ENCODE measurements at regions not wholly inside any gene's neighbourhood (a gene's known extent, or its start where the extent isn't known, plus 50 kb on each side); places are given as distances from the start of the nearest gene placed in this dataset.

- intact Hi-C loops (cut with micrococcal nuclease) = no loop called here
- no peaks in the 10 kb centered on the region for H3K36me3 Mint-ChIP-seq (ENCODE audit: insufficient read depth, unreplicated experiment)
- peaks cover 25% of the 10 kb centered on the region for H3K9me3 Mint-ChIP-seq (ENCODE audit: unreplicated experiment)
- no peaks in the 10 kb centered on the region for H3K27me3 Mint-ChIP-seq (ENCODE audit: insufficient read depth, unreplicated experiment)
- ChIA-PET POLR2A (no interaction called here), CTCF (no interaction called here)
- TF ChIP-seq, protein P1, sequence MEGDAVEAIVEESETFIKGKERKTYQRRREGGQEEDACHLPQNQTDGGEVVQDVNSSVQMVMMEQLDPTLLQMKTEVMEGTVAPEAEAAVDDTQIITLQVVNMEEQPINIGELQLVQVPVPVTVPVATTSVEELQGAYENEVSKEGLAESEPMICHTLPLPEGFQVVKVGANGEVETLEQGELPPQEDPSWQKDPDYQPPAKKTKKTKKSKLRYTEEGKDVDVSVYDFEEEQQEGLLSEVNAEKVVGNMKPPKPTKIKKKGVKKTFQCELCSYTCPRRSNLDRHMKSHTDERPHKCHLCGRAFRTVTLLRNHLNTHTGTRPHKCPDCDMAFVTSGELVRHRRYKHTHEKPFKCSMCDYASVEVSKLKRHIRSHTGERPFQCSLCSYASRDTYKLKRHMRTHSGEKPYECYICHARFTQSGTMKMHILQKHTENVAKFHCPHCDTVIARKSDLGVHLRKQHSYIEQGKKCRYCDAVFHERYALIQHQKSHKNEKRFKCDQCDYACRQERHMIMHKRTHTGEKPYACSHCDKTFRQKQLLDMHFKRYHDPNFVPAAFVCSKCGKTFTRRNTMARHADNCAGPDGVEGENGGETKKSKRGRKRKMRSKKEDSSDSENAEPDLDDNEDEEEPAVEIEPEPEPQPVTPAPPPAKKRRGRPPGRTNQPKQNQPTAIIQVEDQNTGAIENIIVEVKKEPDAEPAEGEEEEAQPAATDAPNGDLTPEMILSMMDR (IDR thresholded peaks at IDR 0.05; ENCODE audit: unreplicated experiment) = no peak
- DNase-seq (ENCODE audit: unreplicated experiment) = no peak
- BruUV-seq (replicated peaks) = no TSS peak
- H3K27ac Mint-ChIP-seq (ENCODE audit: low read depth, unreplicated experiment) = no peak overlapping the region
- no peaks in the 10 kb centered on the region for H3K4me1 Mint-ChIP-seq (ENCODE audit: insufficient read depth, unreplicated experiment)
- H3K4me3 Mint-ChIP-seq (ENCODE audit: unreplicated experiment) = no peak overlapping the region
Observed at GRCh38 chrX:26008042-26008441, 130.1 kb upstream of the MAGEB18 start.

DNA sequence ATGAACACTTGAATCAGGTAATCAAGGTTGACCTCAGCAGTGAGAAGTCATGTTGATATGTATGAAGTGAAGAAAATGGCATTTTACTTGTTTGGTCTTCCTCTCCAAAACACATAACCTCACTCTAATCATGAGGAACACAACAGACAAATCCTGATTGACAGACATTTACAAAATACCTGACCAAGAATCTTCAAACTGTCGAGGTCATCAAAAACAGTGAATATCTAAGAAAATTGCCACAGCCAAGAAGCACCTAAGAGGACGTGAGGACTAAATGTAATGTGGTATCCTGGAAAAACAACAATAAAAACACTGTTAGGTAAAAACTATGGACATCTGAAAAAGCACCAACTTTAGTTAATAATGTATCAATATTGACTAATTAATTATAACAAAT, 129.5 kb upstream of the MAGEB18 start:
- no TSS peak for BruUV-seq (replicated peaks)
- ChIA-PET CTCF (no interaction called here), POLR2A (no interaction called here)
- DNase-seq (ENCODE audit: unreplicated experiment) = no peak
- intact Hi-C loops (cut with micrococcal nuclease) = no loop called here
- Mint-ChIP-seq H3K27ac (ENCODE audit: low read depth, unreplicated experiment) (no peak overlapping the region), H3K27me3 (ENCODE audit: insufficient read depth, unreplicated experiment) (no peaks in the 10 kb centered on the region), H3K9me3 (ENCODE audit: unreplicated experiment) (peaks cover 25% of the 10 kb centered on the region), H3K4me3 (ENCODE audit: unreplicated experiment) (no peak overlapping the region), H3K4me1 (ENCODE audit: insufficient read depth, unreplicated experiment) (no peaks in the 10 kb centered on the region), H3K36me3 (ENCODE audit: insufficient read depth, unreplicated experiment) (no peaks in the 10 kb centered on the region)
- TF ChIP-seq, protein P1 (IDR thresholded peaks at IDR 0.05; ENCODE audit: unreplicated experiment) = no peak

DNA sequence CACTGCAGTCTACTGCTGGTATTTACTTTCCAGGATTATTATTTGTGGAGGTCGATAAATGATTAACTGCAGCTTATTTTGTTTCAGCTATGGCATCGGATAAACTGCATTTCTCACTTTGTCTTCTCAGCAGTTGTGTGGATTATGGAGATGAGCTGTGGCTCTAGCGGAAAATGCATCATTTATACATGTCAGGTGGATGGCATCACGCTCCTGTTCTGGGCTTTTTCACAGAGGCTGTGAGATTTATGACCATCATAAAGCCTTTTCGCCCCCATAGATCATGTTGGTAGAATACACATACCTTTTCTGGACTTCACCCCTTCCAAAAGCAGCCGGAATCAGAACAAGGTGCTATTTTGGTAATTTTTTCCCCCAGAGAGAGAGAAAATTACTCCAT, 118.8 kb upstream of the MAGEB18 start:
- Mint-ChIP-seq H3K27ac (ENCODE audit: low read depth, unreplicated experiment) (no peak overlapping the region), H3K4me3 (ENCODE audit: unreplicated experiment) (no peak overlapping the region), H3K9me3 (ENCODE audit: unreplicated experiment) (peaks cover 14% of the 10 kb centered on the region), H3K4me1 (ENCODE audit: insufficient read depth, unreplicated experiment) (no peaks in the 10 kb centered on the region), H3K36me3 (ENCODE audit: insufficient read depth, unreplicated experiment) (no peaks in the 10 kb centered on the region), H3K27me3 (ENCODE audit: insufficient read depth, unreplicated experiment) (no peaks in the 10 kb centered on the region)
- TF ChIP-seq, protein P1 (IDR thresholded peaks at IDR 0.05; ENCODE audit: unreplicated experiment) = no peak
- intact Hi-C loops (cut with micrococcal nuclease) = no loop called here
- DNase-seq (ENCODE audit: unreplicated experiment) = no peak
- ChIA-PET POLR2A (no interaction called here), CTCF (no interaction called here)
- no TSS peak for BruUV-seq (replicated peaks)

DNA sequence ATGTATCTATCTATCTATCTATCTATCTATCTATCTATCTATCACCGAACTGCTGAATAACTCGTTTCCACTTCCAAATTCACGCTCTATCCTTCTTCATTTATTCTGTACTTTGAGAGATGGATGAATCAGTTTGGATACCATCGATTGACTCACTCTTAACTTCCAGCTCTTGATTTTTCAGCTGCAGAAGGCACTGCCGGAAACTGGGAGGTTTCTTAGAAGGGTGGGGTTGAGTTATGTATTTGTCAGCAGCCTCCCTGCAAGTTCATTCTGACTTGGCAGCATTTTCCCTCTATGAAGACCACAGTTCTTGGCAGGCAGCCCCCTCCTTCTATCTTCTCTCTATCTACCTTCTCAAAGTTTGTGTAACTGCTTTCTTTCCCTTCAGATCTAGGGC, 112.0 kb upstream of the MAGEB18 start:
- CTCF ChIA-PET = no interaction called here
- POLR2A ChIA-PET = no interaction called here
- Mint-ChIP-seq H3K36me3 (ENCODE audit: insufficient read depth, unreplicated experiment) (no peaks in the 10 kb centered on the region), H3K4me1 (ENCODE audit: insufficient read depth, unreplicated experiment) (peaks cover 9% of the 10 kb centered on the region), H3K27me3 (ENCODE audit: insufficient read depth, unreplicated experiment) (no peaks in the 10 kb centered on the region), H3K9me3 (ENCODE audit: unreplicated experiment) (peaks cover 12% of the 10 kb centered on the region), H3K4me3 (ENCODE audit: unreplicated experiment) (no peak overlapping the region), H3K27ac (ENCODE audit: low read depth, unreplicated experiment) (no peak overlapping the region)
- peak; percentile 3 for DNase-seq (ENCODE audit: unreplicated experiment)
- TF ChIP-seq, protein P1 (IDR thresholded peaks at IDR 0.05; ENCODE audit: unreplicated experiment) = no peak
- BruUV-seq (replicated peaks) = no TSS peak
- intact Hi-C loops (cut with micrococcal nuclease) = no loop called here

Data from MCF 10A (cell line).